GM12878 (cell line): ENCODE measurements at regions not wholly inside any gene's neighbourhood (a gene's known extent, or its start where the extent isn't known, plus 50 kb on each side); places are given as distances from the start of the nearest gene placed in this dataset.

ENCODE experiments used
- ATAC-seq: fragments of 200-7000 bp; cut with Tn5 transposase; 3 replicates; pipeline ENCODE4 v1.9.1; 2020; ENCODE audit warnings: mild to moderate bottlenecking, moderate library complexity
- BruUV-seq: library from RNA; stranded (reverse); fragments of 400-500 nt; replicated peaks from 2 replicates; lab custom pipeline; 2021; lab: Mats Ljungman, UMichigan
- CTCF ChIA-PET: fragments of 300-600 bp; sonication (Branson Sonifier 250); formaldehyde crosslinking; extraction: SDS; loops from one replicate; lab custom pipeline; 2021; ENCODE audit warnings: inconsistent platforms; lab: Yijun Ruan, JAX
- POLR2A ChIA-PET: fragments of 350-600 bp; formaldehyde crosslinking; extraction: SDS; loops from one replicate; lab custom pipeline; 2021; ENCODE audit warnings: inconsistent platforms; lab: Charles Lee
- RAD21 ChIA-PET: fragments of 300-600 bp; sonication (Branson Sonifier 250); formaldehyde crosslinking; loops from one replicate; lab custom pipeline; 2023; ENCODE audit warnings: antibody characterized with exemption; ENCODE audit not compliant: unreplicated experiment; lab: Charles Lee
- SMC1A ChIA-PET: fragments of 300-600 bp; sonication (Branson Sonifier 250); formaldehyde crosslinking; loops from one replicate; lab custom pipeline; 2023; ENCODE audit not compliant: unreplicated experiment, uncharacterized antibody; lab: Charles Lee
- DNase-seq: peaks from one replicate; pipeline ENCODE4 v3.0.0-alpha.2; 2011; ENCODE audit warnings: low read depth, low spot score
- FAIRE-seq: peaks from 3 replicates; lab custom pipeline; 2011; peaks lifted over from hg19 to GRCh38; lab: Jason Lieb, UNC
- H2AFZ ChIP-seq: 2 replicates; pipeline ENCODE4 v1.6.0; 2011; ENCODE audit warnings: low read depth, low read length, control low read depth; ENCODE audit not compliant: control insufficient read depth
- H3K27ac ChIP-seq: 2 replicates; pipeline ENCODE4 v1.5.1; 2011; ENCODE audit warnings: control low read depth; ENCODE audit not compliant: control insufficient read depth, insufficient read depth
- H3K27me3 ChIP-seq, 2 experiments: replicated peaks in 1 of 2; 2 replicates each; pipeline versions ENCODE4 v1.6.0 to v1.6.1; 2011; ENCODE audit warnings: low read length in 1 of 2; ENCODE audit not compliant: control insufficient read depth in 2 of 2, insufficient read depth in 2 of 2
- H3K36me3 ChIP-seq, 2 experiments: 2 replicates each; pipeline ENCODE4 v1.5.1; 2011; ENCODE audit warnings: low read length in 1 of 2; ENCODE audit not compliant: control insufficient read depth in 2 of 2, insufficient read depth in 2 of 2
- H3K4me1 ChIP-seq: 2 replicates; pipeline ENCODE4 v1.6.1; 2011; ENCODE audit warnings: mild to moderate bottlenecking, low read length, moderate library complexity, mixed read lengths; ENCODE audit not compliant: control insufficient read depth, insufficient read depth
- H3K4me2 ChIP-seq: 2 replicates; pipeline ENCODE4 v1.6.0; 2011; ENCODE audit warnings: control low read depth; ENCODE audit not compliant: control insufficient read depth, insufficient read depth
- H3K4me3 ChIP-seq: fragments of 200-600 bp; sonication (generic); 2 replicates; pipeline ENCODE4 v1.5.1; 2016
- H3K79me2 ChIP-seq: 2 replicates; pipeline ENCODE4 v1.6.0; 2011; ENCODE audit warnings: low read length; ENCODE audit not compliant: control insufficient read depth, insufficient read depth
- H3K9ac ChIP-seq: 2 replicates; pipeline ENCODE4 v1.8.0; 2011; ENCODE audit warnings: low read length, control low read depth, mixed read lengths; ENCODE audit not compliant: control insufficient read depth, insufficient read depth
- H3K9me3 ChIP-seq: replicated peaks from 3 replicates; pipeline ENCODE4 v1.5.1; 2011; ENCODE audit warnings: mild to moderate bottlenecking, low read length; ENCODE audit not compliant: control insufficient read depth, insufficient read depth
- H4K20me1 ChIP-seq: 2 replicates; pipeline ENCODE4 v1.6.0; 2011; ENCODE audit not compliant: control insufficient read depth, insufficient read depth
- ATF7 ChIP-seq: fragments of 450-650 bp; IDR thresholded peaks from 2 replicates; pipeline ENCODE4 v1.6.1; 2016; ENCODE audit warnings: low read depth, mild to moderate bottlenecking
- BCL3 ChIP-seq: IDR thresholded peaks from 2 replicates; pipeline ENCODE4 v1.6.1; 2011; ENCODE audit warnings: borderline replicate concordance, low read depth, mild to moderate bottlenecking, moderate library complexity, low read length; ENCODE audit not compliant: insufficient read depth, poor library complexity, severe bottlenecking
- EP300 ChIP-seq, 2 experiments: fragments of 150-350 bp in 1 of 2; IDR thresholded peaks; 2 replicates each; pipeline ENCODE4 v1.6.1; 2011 to 2012; ENCODE audit warnings: low read depth in 2 of 2, low read length in 2 of 2, borderline replicate concordance in 1 of 2, improper control_type of control experiment in 1 of 2, inconsistent platforms in 1 of 2; ENCODE audit not compliant: control insufficient read depth in 1 of 2
- FOXK2 ChIP-seq: fragments of 450-650 bp; IDR thresholded peaks from 2 replicates; pipeline ENCODE4 v1.6.1; 2017; ENCODE audit warnings: mild to moderate bottlenecking, moderate library complexity
- NFIC ChIP-seq: IDR thresholded peaks from 2 replicates; pipeline ENCODE4 v1.6.1; 2012; ENCODE audit warnings: low read depth, mild to moderate bottlenecking, inconsistent platforms, low read length, moderate library complexity
- NFYA ChIP-seq: IDR thresholded peaks from 2 replicates; pipeline ENCODE4 v1.6.1; 2011; ENCODE audit warnings: low read depth, mild to moderate bottlenecking, low read length, improper control_type of control experiment, borderline replicate concordance
- POLR2AphosphoS2 ChIP-seq: IDR thresholded peaks from 2 replicates; pipeline ENCODE4 v1.6.1; 2011; ENCODE audit warnings: low read depth, mild to moderate bottlenecking, low read length, improper control_type of control experiment, moderate library complexity
- POLR2AphosphoS5 ChIP-seq: IDR thresholded peaks from 2 replicates; pipeline ENCODE4 v1.6.1; 2011; ENCODE audit warnings: mild to moderate bottlenecking, low read length, inconsistent platforms
- POU2F2 ChIP-seq: IDR thresholded peaks from 3 replicates; pipeline ENCODE4 v1.6.1; 2011; ENCODE audit warnings: low read depth, mild to moderate bottlenecking, low read length, borderline replicate concordance
- SMC3 ChIP-seq: IDR thresholded peaks from 2 replicates; pipeline ENCODE4 v1.6.1; 2011; ENCODE audit warnings: low read length, improper control_type of control experiment, borderline replicate concordance
- SREBF1 ChIP-seq: IDR thresholded peaks from 2 replicates; pipeline ENCODE4 v1.6.1; 2012; ENCODE audit warnings: mild to moderate bottlenecking, low read length
- STAT1 ChIP-seq: fragments of 450-650 bp; conservative IDR thresholded peaks from 2 replicates; pipeline ENCODE4 v1.6.1; 2014; ENCODE audit warnings: antibody characterized with exemption, mild to moderate bottlenecking
- ZBED1 ChIP-seq: IDR thresholded peaks from 2 replicates; pipeline ENCODE4 v1.6.1; 2016; ENCODE audit warnings: borderline replicate concordance
- ZBTB40 ChIP-seq: fragments of 450-650 bp; IDR thresholded peaks from 2 replicates; pipeline ENCODE4 v1.6.1; 2016; ENCODE audit warnings: mild to moderate bottlenecking, moderate library complexity, borderline replicate concordance
- WGBS: methylation state at CpG from one replicate; pipeline ENCODE4 v1.1.6; 2016; ENCODE audit warnings: low lambda C conversion rate; ENCODE audit not compliant: insufficient replicate concordance, insufficient coverage; ENCODE audit errors: missing lambda C conversion rate; 5-methylcytosine and 5-hydroxymethylcytosine counted together
- in situ Hi-C: fragments of 300-500 bp; cut with MboI; formaldehyde crosslinking; loops from 9 replicates; pipeline ENCODE4 v1.14.3; 2018; ENCODE audit warnings: mixed read lengths
- intact Hi-C: fragments of 100-400 bp; cut with micrococcal nuclease; formaldehyde crosslinking; loops from one replicate; pipeline ENCODE4 v1.14.2; 2022; ENCODE audit not compliant: unreplicated experiment

GRCh38 chr9:22986556-22986955 is 539.9 kb downstream of the DMRTA1 start:
- Histone ChIP-seq H3K36me3 (no peaks in the 10 kb centered on the region), H3K4me2 (no peak overlapping the region), H4K20me1 (no peaks in the 10 kb centered on the region), H3K27me3 (no peaks in the 10 kb centered on the region), H3K9me3 (no peaks in the 10 kb centered on the region), H3K4me1 (no peaks in the 10 kb centered on the region), H2AFZ (no peak overlapping the region), H3K27ac (no peak overlapping the region), H3K4me3 (no peak overlapping the region), H3K79me2 (no peaks in the 10 kb centered on the region), H3K9ac (no peak overlapping the region)
- ATAC-seq (no peak), DNase-seq (no peak), FAIRE-seq (no peak)
- ChIA-PET POLR2A (no interaction called here), CTCF (interaction anchor here (1.3 kb wide), 1 partner anchor 27 kb away, joined by 3 read pairs; no protein-coding TSS in a partner anchor), SMC1A (interaction anchor here (1.1 kb wide), 1 partner anchor 35 kb away, joined by 3 read pairs; no protein-coding TSS in a partner anchor), RAD21 (no interaction called here)
- in situ Hi-C loops = no loop called here
- intact Hi-C loops = no loop called here
- TF ChIP-seq ATF7 (no peak), NFIC (no peak), POLR2AphosphoS2 (no peak), ZBED1 (no peak), SMC3 (no peak), POU2F2 (no peak), STAT1 (no peak), EP300 (IDR thresholded peaks at IDR 0.05; ENCODE audit: borderline replicate concordance in 1 of 2, control insufficient read depth in 1 of 2, low read depth in 2 of 2, low read length in 2 of 2) (no peak), POLR2AphosphoS5 (no peak), BCL3 (no peak), ZBTB40 (no peak), NFYA (no peak), SREBF1 (no peak), FOXK2 (no peak)
- BruUV-seq = no TSS peak
- 0% methylated on average over 3 of the region's 3 CpGs for WGBS
